ENCODE measurements at regions not wholly inside any gene's neighbourhood (a gene's known extent, or its start where the extent isn't known, plus 50 kb on each side); places are given as distances from the start of the nearest gene placed in this dataset.

GRCh38 chr3:117499189-117499870, 789.8 kb downstream of the TUSC7 start (continued):
- TF ChIP-seq ZNF398 (CRISPR knock-in tag; IDR thresholded peaks at IDR 0.05) (no peak), SRSF1 (IDR thresholded peaks at IDR 0.05; ENCODE audit: low read depth, low read length) (no peak), NRF1 (conservative IDR thresholded peaks at IDR 0.05 in 1 of 2, IDR thresholded peaks at IDR 0.05 in 1 of 2) (no peak), PYGO2 (tag; IDR thresholded peaks at IDR 0.05) (no peak), ZEB2 (IDR thresholded peaks at IDR 0.05) (no peak), EZH2 (IDR thresholded peaks at IDR 0.05; ENCODE audit: borderline replicate concordance, low read depth, low read length) (no peak), ZNF197 (CRISPR knock-in tag; IDR thresholded peaks at IDR 0.05; ENCODE audit: low read depth) (no peak)

- in situ Hi-C loops (cut with MboI) = no loop called here
- CTCF ChIA-PET (ENCODE audit: low intra/inter-chr PET ratio) = no interaction called here
- TF ChIP-seq ZNF224 (CRISPR knock-in tag; IDR thresholded peaks at IDR 0.05) (no peak), BRD9 (IDR thresholded peaks at IDR 0.05; ENCODE audit: low read depth, partially characterized antibody) (no peak), STAT6 (CRISPR knock-in tag; IDR thresholded peaks at IDR 0.05) (no peak), DLX4 (CRISPR knock-in tag; IDR thresholded peaks at IDR 0.05) (no peak), MAZ (CRISPR knock-in tag; conservative IDR thresholded peaks at IDR 0.05 in 1 of 2, IDR thresholded peaks at IDR 0.05 in 1 of 2) (no peak), TAF7 (tag; IDR thresholded peaks at IDR 0.05) (no peak), ATF2 (CRISPR knock-in tag; IDR thresholded peaks at IDR 0.05) (no peak), HIVEP1 (CRISPR knock-in tag; IDR thresholded peaks at IDR 0.05) (no peak), HCFC1 (IDR thresholded peaks at IDR 0.05; ENCODE audit: low read depth, low read length) (no peak)
Observed at GRCh38 chr3:117507958-117508357, 798.4 kb downstream of the TUSC7 start.

More at GRCh38 chr3:117507958-117508357, 798.4 kb downstream of the TUSC7 start:
- H4K20me1 ChIP-seq (replicated peaks; ENCODE audit: control insufficient read depth, insufficient read depth, low read length) = no peaks in the 10 kb centered on the region
- no TSS peak for BruUV-seq (replicated peaks)
- DNase-seq (ENCODE audit: extremely low read depth in 1 of 4, low spot score in 3 of 4) (no peak), FAIRE-seq (no peak), ATAC-seq (no peak)
- H3K9me3 ChIP-seq (replicated peaks; ENCODE audit: control insufficient read depth, insufficient read depth, low read depth, low read length) = no peaks in the 10 kb centered on the region
- POLR2A ChIA-PET = no interaction called here
- no peaks in the 10 kb centered on the region for H3K27me3 ChIP-seq (ENCODE audit: control insufficient read depth in 2 of 2, insufficient read depth in 2 of 2, low read length in 2 of 2)
- no peaks in the 10 kb centered on the region for H3K79me2 ChIP-seq (ENCODE audit: control insufficient read depth, insufficient read depth, low read length)
- H3K36me3 ChIP-seq (ENCODE audit: control insufficient read depth, insufficient read depth, low read length) = no peaks in the 10 kb centered on the region
- H2AFZ ChIP-seq (ENCODE audit: low read depth, low read length) = no peak overlapping the region
- no peak overlapping the region for H3K4me2 ChIP-seq (ENCODE audit: insufficient read depth, low read length)
- no peak overlapping the region for H3K4me3 ChIP-seq
- no peak overlapping the region for H3K27ac ChIP-seq (ENCODE audit: extremely low read depth, low read depth, low read length)
- 0% methylated on average over 1 of the region's 1 CpG for WGBS (ENCODE audit: insufficient coverage, low coverage, missing lambda C conversion rate)
- H3K4me1 ChIP-seq (replicated peaks in 1 of 2; ENCODE audit: control insufficient read depth in 2 of 2, insufficient read depth in 2 of 2, low read length in 2 of 2) = no peaks in the 10 kb centered on the region
- intact Hi-C loops (cut with micrococcal nuclease) = no loop called here
- H3K9ac ChIP-seq (ENCODE audit: insufficient read depth in 1 of 2, low read depth in 2 of 2, low read length in 2 of 2) = no peak overlapping the region
- H3K9me1 ChIP-seq (ENCODE audit: control insufficient read depth, insufficient read depth, low read length) = no peaks in the 10 kb centered on the region

All from K562 (cell line).